AG04449 (cell line): ENCODE measurements at regions not wholly inside any gene's neighbourhood (a gene's known extent, or its start where the extent isn't known, plus 50 kb on each side); places are given as distances from the start of the nearest gene placed in this dataset.

Experiments used
- CTCF ChIA-PET: fragments of 350-600 bp; formaldehyde crosslinking; extraction: SDS; loops from one replicate; lab custom pipeline; 2021; ENCODE audit warnings: antibody characterized with exemption; lab: Yijun Ruan, JAX
- POLR2A ChIA-PET: fragments of 400-600, 350-600 bp; formaldehyde crosslinking; extraction: SDS; loops from one replicate; lab custom pipeline; 2020; ENCODE audit warnings: antibody characterized with exemption, inconsistent platforms; lab: Yijun Ruan, JAX
- DNase-seq: peaks from one replicate; pipeline ENCODE4 v3.0.0-alpha.2; 2010; ENCODE audit warnings: low read depth, low spot score
- H3K4me3 ChIP-seq: 2 replicates; pipeline ENCODE4 v1.5.1; 2011; ENCODE audit warnings: low read depth, mild to moderate bottlenecking, control low read depth, low read length
- TF ChIP-seq, protein P1 (sequence below): IDR thresholded peaks from one replicate; pipeline ENCODE4 v1.5.1; 2011; ENCODE audit warnings: mild to moderate bottlenecking, moderate library complexity, low read length, control low read depth, inconsistent platforms; ENCODE audit not compliant: insufficient read depth; ENCODE audit errors: missing control alignments

DNA sequence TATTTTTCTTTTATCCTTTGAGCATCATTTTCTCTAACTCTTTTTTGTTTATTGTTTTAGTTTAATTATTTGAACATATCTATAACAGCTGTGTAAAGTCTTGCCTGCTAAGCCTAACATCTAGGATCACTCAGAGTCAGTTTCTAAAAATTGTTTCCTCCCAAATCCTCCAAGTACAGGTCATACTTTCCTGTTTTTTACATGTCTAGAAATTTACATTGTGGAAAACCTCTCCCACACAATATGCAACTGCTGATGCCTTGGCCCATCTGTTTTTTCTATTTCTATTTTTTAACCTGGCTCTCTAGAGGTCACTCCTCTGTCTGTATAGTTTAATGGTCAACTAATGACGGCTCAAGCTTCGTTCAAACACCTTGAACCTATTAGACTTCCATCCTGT is 261.0 kb downstream of the HRH4 start:
- TF ChIP-seq, protein P1, sequence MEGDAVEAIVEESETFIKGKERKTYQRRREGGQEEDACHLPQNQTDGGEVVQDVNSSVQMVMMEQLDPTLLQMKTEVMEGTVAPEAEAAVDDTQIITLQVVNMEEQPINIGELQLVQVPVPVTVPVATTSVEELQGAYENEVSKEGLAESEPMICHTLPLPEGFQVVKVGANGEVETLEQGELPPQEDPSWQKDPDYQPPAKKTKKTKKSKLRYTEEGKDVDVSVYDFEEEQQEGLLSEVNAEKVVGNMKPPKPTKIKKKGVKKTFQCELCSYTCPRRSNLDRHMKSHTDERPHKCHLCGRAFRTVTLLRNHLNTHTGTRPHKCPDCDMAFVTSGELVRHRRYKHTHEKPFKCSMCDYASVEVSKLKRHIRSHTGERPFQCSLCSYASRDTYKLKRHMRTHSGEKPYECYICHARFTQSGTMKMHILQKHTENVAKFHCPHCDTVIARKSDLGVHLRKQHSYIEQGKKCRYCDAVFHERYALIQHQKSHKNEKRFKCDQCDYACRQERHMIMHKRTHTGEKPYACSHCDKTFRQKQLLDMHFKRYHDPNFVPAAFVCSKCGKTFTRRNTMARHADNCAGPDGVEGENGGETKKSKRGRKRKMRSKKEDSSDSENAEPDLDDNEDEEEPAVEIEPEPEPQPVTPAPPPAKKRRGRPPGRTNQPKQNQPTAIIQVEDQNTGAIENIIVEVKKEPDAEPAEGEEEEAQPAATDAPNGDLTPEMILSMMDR = no peak
- CTCF ChIA-PET = interaction anchor here (10.3 kb wide), 1 partner anchor 233 kb away, joined by 226 read pairs; no protein-coding TSS in a partner anchor
- no peak overlapping the region for H3K4me3 ChIP-seq
- POLR2A ChIA-PET = no interaction called here
- no peak for DNase-seq

DNA sequence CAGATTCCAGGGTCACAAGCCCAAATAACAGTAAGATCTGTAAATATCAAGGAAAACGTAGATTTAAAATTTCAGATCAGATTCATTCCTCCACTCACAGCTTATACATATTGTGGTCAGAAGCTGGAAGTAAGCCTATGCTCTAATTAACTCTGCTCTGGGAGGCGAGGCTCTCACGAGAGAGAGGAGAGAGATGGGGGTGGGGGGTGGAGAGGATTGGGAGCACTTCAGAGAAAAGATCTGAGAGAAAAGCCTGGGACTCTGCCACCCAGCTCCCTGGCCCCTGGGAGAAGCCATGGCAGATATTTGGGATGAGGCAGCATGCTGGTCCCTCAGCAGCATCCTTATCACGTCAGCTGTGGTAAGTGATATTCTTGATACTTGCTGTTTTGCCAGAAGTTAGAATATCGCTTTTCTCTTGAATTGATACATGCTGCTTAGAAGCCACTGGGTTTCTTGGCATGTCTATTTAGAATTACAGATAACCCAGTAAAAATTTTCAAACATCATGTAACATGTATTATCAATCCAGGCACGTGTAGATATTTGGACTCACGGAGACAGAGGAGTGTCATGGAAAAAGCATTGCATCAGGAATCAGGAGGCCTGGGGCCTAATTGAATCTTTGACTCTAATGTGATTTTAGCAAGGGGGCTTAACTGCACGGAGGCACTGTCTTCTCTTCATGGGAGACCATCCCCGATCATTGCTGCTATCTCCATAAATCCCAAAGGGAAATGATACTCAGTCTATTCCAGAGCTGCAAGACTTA is 265.4 kb downstream of the HRH4 start:
- ChIA-PET POLR2A (no interaction called here), CTCF (interaction anchor here (0.8 to 10.3 kb wide), 17 partner anchors 8 to 366 kb away, joined by 3 to 226 read pairs (median 6); no protein-coding TSS in a partner anchor)
- DNase-seq = no peak
- H3K4me3 ChIP-seq = no peak overlapping the region
- TF ChIP-seq, protein P1 = no peak

DNA sequence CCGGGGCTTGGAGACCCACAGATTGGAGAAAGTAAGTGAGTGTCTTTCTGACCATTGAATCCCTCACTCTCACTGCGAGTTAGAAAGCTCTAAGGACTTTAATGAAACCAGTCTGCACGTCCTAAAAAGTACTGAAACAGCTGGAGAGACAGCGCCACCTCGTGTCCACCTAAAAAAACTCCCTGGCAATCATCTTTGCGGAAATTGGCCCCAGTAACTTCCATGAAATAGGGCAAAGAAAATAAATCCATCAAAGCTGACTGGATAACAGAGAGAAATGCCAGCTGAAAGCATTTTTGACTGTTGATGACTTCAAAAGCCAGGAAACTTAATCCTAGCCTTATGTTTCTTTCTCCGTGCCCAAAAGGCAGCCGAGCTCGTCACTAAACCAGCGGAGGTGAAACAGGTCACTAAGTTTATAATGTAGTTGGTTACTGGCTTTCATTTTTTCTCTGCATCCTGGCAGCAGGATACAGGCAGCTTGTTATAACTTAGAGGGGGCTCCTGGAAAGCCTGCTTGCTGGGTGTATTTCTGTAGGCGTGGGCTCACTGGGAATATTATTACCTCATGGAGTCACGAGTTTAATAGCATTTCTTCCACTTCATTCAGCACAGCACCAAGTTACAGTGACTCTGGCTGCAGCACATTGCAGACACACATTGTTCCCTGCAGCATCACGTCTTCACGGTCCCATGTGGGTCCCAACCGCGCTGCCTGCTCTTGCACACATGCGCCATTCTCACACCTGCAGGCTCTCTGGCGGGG is 266.5 kb downstream of the HRH4 start:
- POLR2A ChIA-PET = interaction anchor here (0.7 kb wide), 1 partner anchor 238 kb away, joined by 4 read pairs; no protein-coding TSS in a partner anchor
- CTCF ChIA-PET = interaction anchor here (0.7 to 10.3 kb wide), 26 partner anchors 8 to 367 kb away, joined by 3 to 226 read pairs (median 4); no protein-coding TSS in a partner anchor
- peak overlapping the region; percentile 42 for H3K4me3 ChIP-seq
- DNase-seq = peak; percentile 46
- TF ChIP-seq, protein P1 = peak; percentile 77

DNA sequence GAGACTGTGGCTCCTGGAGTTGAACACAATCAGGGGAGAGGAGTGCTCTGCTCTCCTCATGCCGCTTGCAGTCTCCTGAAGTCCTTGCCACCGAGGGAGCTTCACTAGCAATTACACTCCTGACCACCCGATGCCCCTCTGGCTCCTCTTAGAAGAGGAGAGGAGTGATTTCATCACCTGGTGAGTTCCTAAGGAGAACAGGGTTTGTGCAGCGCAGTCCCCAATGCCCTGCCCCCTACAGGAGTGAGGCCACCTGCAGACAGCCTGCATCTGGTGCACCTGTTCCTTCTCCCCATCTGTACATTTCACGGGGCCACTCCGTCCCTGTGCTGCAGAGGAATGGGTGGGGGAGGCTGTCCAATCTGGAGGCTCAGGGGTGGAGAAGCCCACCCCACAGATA is 267.2 kb downstream of the HRH4 start:
- no peak overlapping the region for H3K4me3 ChIP-seq
- ChIA-PET CTCF (interaction anchor here (0.9 to 10.3 kb wide), 15 partner anchors 10 to 239 kb away, joined by 3 to 226 read pairs (median 5); no protein-coding TSS in a partner anchor), POLR2A (no interaction called here)
- no peak for DNase-seq
- TF ChIP-seq, protein P1 = no peak

DNA sequence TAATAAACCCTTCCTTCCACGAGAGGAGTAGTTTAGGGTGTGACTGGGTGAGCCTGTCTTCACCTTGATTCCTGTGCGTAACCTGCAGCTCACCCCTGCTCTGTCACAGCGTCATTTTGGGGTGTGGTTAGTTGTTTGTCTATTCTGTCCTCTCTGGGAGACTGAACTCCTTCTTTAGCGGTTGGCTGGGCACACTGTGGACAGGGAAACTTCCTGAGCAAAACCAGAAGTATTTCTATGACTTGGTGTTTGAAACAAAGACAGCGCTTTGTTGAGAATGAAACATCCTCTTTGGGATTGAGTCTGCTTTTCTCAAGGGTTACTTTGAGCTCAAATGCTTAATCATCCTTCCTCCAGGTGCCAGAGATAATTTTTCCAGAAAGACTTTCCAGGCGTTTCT is 270.7 kb downstream of the HRH4 start:
- H3K4me3 ChIP-seq = no peak overlapping the region
- ChIA-PET POLR2A (no interaction called here), CTCF (interaction anchor here (0.9 to 2.9 kb wide), 2 partner anchors 47 to 243 kb away, joined by 3 to 17 read pairs; no protein-coding TSS in a partner anchor)
- no peak for DNase-seq
- TF ChIP-seq, protein P1 = no peak
